Adrenal gland (tissue), 9 donors: ENCODE measurements at regions not wholly inside any gene's neighbourhood (a gene's known extent, or its start where the extent isn't known, plus 50 kb on each side); places are given as distances from the start of the nearest gene placed in this dataset.

Experiments used
- DNase-seq, 7 donors: peaks; one replicate each; pipeline ENCODE4 v3.0.0-alpha.2; 2019 to 2020
- H3K27ac ChIP-seq, 5 donors: fragments of 200-600 bp; sonication (generic) in 4 of 5; 1 replicate in 3 of 5; 2 replicates in 2 of 5; pipeline versions ENCODE4 v1.5.1 to v1.8.0; 2016 to 2020; ENCODE audit warnings: mild to moderate bottlenecking in 1 of 5
- H3K27me3 ChIP-seq: fragments of 200-600 bp; 2 replicates; pipeline ENCODE4 v1.8.0; 2021
- H3K36me3 ChIP-seq, 2 donors: fragments of 200-600 bp; replicated peaks in 1 of 2; 1 replicate in 1 of 2; 2 replicates in 1 of 2; pipeline versions ENCODE4 v1.5.1 to v1.8.0; 2018 to 2022
- H3K4me1 ChIP-seq, 2 donors: fragments of 200-600 bp; replicated peaks in 1 of 2; 1 replicate in 1 of 2; 2 replicates in 1 of 2; pipeline versions ENCODE4 v1.5.1 to v1.8.0; 2018 to 2021
- H3K4me3 ChIP-seq, 4 donors: fragments of 200-600 bp; sonication (generic) in 3 of 4; one replicate each; pipeline ENCODE4 v1.5.1; 2016 to 2018
- H3K9me3 ChIP-seq, 3 donors: fragments of 200-600 bp; sonication (generic) in 1 of 3; replicated peaks in 1 of 3; 1 replicate in 2 of 3; 2 replicates in 1 of 3; pipeline versions ENCODE4 v1.5.1 to v1.8.0; 2016 to 2021
- CTCF ChIP-seq, 6 experiments: fragments of 450-650 bp in 4 of 6; fragments of 200-600 bp in 2 of 6; sonication (generic) in 1 of 6; IDR thresholded peaks; 1 replicate in 5 of 6; 2 replicates in 1 of 6; pipeline versions ENCODE4 v1.5.1 to v1.8.0; 2016 to 2021; ENCODE audit warnings: antibody characterized with exemption in 6 of 6, mild to moderate bottlenecking in 2 of 6, moderate library complexity in 1 of 6
- POLR2A ChIP-seq, 2 donors: fragments of 450-650 bp; IDR thresholded peaks; one replicate each; pipeline ENCODE4 v1.6.1; 2017; ENCODE audit warnings: antibody characterized with exemption in 2 of 2, mild to moderate bottlenecking in 2 of 2, moderate library complexity in 1 of 2
- WGBS, 4 donors: extraction: QIAGEN DNeasy Blood & Tissue Kit in 2 of 4; methylation state at CpG; one replicate each; pipeline versions ENCODE4 v1.1.5 to v1.1.7; 2013 to 2017; 5-methylcytosine and 5-hydroxymethylcytosine counted together
- intact Hi-C, 2 donors: fragments of 100-400 bp; cut with DNase I; formaldehyde crosslinking; loops; one replicate each; pipeline versions ENCODE4 v1.14.1 to v1.15.0; 2022 to 2023
- donor health status: healthy with polysubstance abuse.
- donor health status: Bipolar disorder and iron deficiency.
- donor health status: DM: yes; HTN: yes; CAD: no.
- donor health status: DM: no; HTN: no; CAD: no.
- donor health status: DM: no; HTN: no; CAD: no.

DNA sequence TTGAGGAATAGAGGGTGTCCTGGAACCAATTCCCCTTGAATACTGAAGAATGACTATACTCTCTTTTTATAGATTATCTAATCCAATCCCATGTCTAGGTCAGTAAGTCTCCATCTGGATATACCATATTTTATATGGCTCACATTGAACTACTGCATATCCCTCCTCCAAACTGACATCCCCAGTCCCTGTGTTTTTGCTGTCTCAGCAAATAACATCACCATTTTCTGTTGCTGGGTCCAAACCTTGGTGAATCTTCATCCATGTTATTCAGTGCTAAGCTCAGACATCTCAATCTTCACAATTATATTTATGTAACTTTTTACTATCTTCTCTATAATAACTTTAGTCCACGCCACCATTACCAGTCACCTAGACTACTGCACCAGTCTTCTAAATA lies 269.6 kb upstream of the CNTNAP4 start:
- H3K36me3 ChIP-seq, result no peaks in the 10 kb centered on the region
- 73 to 83% (median 78%) methylated on average over 1 of the region's 1 CpG for WGBS, 4 donors

GRCh38 chr16:76023835-76024234 lies 253.4 kb upstream of the CNTNAP4 start:
- no peak for DNase-seq
- H3K36me3 ChIP-seq, result no peaks in the 10 kb centered on the region
- no peak overlapping the region for H3K4me3 ChIP-seq
- TF ChIP-seq CTCF (IDR thresholded peaks at IDR 0.05), result no peak
- no peak for TF ChIP-seq POLR2A (IDR thresholded peaks at IDR 0.05)
- no peaks in the 10 kb centered on the region for H3K27me3 ChIP-seq
- no peaks in the 10 kb centered on the region for H3K9me3 ChIP-seq
- intact Hi-C loops, result no loop called here
- 75 to 82% (median 80%) methylated on average over 2 of the region's 2 CpGs for WGBS, 4 donors
- H3K4me1 ChIP-seq, result no peaks in the 10 kb centered on the region
- no peak overlapping the region for H3K27ac ChIP-seq

More for the DNA sequence above, 269.6 kb upstream of the CNTNAP4 start:
- Histone ChIP-seq H3K4me3 (no peak overlapping the region), H3K27me3 (no peaks in the 10 kb centered on the region), H3K9me3 (no peaks in the 10 kb centered on the region), H3K27ac (no peak overlapping the region), H3K4me1 (no peaks in the 10 kb centered on the region)
- no peak for DNase-seq
- intact Hi-C loops, result no loop called here
- TF ChIP-seq POLR2A (IDR thresholded peaks at IDR 0.05), result no peak
- TF ChIP-seq CTCF (IDR thresholded peaks at IDR 0.05), result no peak

GRCh38 chr16:76035689-76036088 lies 241.5 kb upstream of the CNTNAP4 start:
- TF ChIP-seq POLR2A (IDR thresholded peaks at IDR 0.05), result no peak
- no peak for TF ChIP-seq CTCF (IDR thresholded peaks at IDR 0.05)
- H3K27ac ChIP-seq, result no peak overlapping the region
- WGBS, 4 donors, result 44 to 48% (median 46%) methylated on average over 2 of the region's 2 CpGs
- DNase-seq, result no peak
- no peaks in the 10 kb centered on the region for H3K27me3 ChIP-seq
- H3K36me3 ChIP-seq, result no peaks in the 10 kb centered on the region
- H3K4me3 ChIP-seq, result no peak overlapping the region
- H3K4me1 ChIP-seq, result no peaks in the 10 kb centered on the region
- H3K9me3 ChIP-seq, result peaks cover 0 to 4% (median 0%) of the 10 kb centered on the region in 3 donors
- intact Hi-C loops, result no loop called here

DNA sequence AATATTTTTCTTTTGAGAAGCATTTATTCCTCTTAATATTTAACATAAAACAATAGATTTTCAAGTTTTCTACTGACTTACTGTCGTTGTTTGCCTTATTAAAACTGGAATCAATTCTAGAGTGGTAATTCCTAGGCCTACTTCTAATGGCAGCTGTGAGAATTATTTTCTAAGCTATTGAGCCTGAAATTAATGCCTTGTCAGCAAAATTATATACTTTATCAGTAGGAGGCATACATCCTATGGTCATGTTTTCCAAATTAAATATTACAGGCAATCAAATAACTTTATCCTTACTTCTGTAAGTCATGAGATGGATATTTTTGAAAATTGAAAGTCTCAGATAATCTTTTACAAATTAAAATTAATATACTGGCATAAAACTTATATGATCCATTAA lies 239.1 kb upstream of the CNTNAP4 start:
- no peak for DNase-seq
- TF ChIP-seq CTCF (IDR thresholded peaks at IDR 0.05) (no peak), POLR2A (IDR thresholded peaks at IDR 0.05) (no peak)
- Histone ChIP-seq H3K9me3 (peaks cover 0 to 4% (median 0%) of the 10 kb centered on the region in 3 donors), H3K36me3 (no peaks in the 10 kb centered on the region), H3K4me1 (no peaks in the 10 kb centered on the region), H3K27me3 (no peaks in the 10 kb centered on the region), H3K4me3 (no peak overlapping the region), H3K27ac (no peak overlapping the region)
- 76 to 90% (median 82%) methylated on average over 1 of the region's 1 CpG for WGBS, 4 donors
- intact Hi-C loops, result no loop called here
